ENCODE measurements at regions not wholly inside any gene's neighbourhood (a gene's known extent, or its start where the extent isn't known, plus 50 kb on each side); places are given as distances from the start of the nearest gene placed in this dataset.

DNA sequence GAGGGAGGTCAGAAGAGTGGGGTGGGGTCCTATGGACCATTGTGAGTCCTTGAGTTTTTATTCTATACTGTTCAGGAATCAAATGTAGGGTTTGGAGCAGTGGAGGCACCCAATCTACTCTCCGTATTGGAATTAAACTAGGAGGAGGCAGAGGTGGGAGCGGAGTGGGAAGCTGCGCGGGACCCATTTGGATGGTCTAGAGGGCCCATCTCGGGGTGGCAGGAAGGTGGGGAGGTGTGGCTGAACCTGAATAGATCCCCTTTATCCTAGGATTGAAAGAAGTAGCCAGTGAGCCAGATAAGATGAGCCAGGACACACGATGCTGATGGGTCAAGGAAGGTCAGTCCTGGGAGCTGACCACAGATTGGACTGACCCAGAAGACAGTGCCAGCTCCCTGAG is 325.8 kb downstream of the AJAP1 start:
- DNase-seq: no peak

DNA sequence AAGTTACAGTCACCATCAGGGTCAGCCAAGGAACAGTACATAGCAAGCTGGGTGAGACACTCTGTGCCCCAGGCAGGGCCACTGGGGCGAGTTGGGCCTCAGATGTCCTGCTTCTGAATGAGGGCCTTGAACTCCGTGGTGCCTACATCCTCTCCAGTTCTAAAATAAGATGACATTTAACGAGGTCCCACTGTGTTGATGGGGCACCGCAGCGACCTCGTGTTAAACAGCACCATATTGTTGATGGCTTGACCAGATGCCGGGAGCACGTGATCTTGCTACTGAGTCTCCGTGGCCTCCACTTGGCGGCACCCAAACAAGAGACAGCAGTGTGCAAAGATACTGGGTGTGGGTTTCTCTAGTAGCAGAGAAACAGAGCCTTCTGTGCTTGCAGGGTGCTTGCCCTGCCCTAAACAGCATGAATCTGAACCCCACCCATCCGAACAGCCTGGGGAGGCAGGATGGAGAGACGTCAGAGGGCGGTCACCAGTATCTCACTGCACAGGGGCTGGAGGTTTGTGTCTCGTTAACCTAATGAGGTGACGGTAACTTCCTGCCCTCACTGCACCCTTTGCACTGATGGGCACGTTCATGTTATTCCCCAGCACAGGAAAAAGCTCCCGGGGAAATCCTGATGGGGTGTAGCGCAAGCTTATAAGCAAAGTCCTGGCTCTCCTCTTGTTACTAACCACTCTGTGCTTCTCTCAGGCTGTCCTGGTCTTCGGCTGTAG is 324.4 kb downstream of the AJAP1 start:
- DNase-seq: peak; percentile 31

- no peak for DNase-seq
These were observed 323.3 kb downstream of the AJAP1 start for GRCh38 chr1:4977701-4978100.

DNA sequence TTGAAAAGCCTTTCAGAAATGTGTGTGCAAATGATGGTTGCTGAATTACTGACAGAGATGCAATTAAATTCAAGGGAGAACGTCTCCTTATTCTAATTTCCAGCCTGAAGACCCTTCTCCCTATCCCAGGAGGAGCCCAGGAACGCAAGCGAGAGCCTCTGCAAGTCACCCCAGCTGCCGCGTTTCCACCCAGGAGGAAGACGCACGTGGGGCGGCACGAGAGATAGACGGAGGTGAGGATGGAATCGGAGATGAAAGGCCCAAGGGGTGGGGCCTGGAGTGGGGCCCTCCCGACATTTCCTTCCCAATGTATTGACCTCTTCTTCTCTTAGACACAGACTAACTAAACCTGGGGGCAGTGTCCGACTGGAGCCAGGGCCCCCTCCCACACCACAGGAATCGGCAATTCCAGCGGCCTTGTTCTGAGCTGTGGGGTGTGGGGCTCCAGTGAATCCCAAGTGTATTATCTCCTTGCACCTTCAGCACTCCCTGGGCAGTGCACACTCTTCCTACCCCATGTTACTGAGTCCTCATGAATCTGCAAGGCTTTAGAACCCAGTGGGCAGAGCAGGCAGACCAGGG is 322.5 kb downstream of the AJAP1 start:
- no peak for DNase-seq

GRCh38 chr1:4975856-4976255 is 321.4 kb downstream of the AJAP1 start:
- no peak for DNase-seq

GRCh38 chr1:4974981-4975685 is 320.7 kb downstream of the AJAP1 start:
- DNase-seq: no peak

DNA sequence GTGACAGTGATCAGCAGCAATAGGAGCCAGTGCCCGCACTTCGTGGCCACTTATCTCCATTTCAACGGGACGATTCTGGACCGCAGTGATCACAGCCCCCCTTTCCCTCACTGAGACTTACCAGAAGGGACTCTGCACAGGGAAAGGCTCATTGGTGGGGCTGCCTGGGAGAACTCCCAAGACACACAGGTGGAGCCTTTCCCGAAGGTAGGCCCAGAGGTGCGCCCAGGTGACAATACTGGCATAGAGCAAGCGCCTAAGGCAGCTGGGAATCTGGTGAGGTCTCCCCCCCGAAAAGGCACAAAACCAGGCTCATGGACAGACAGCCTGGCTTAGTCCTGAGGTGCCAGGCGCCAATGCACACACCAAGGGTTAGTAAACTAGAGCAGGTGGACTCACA is 318.9 kb downstream of the AJAP1 start:
- no peak for DNase-seq

- DNase-seq: no peak
These were observed 318.4 kb downstream of the AJAP1 start for GRCh38 chr1:4972761-4973320.

- no peak for DNase-seq
These were observed 317.3 kb downstream of the AJAP1 start for GRCh38 chr1:4971666-4972065.

DNA sequence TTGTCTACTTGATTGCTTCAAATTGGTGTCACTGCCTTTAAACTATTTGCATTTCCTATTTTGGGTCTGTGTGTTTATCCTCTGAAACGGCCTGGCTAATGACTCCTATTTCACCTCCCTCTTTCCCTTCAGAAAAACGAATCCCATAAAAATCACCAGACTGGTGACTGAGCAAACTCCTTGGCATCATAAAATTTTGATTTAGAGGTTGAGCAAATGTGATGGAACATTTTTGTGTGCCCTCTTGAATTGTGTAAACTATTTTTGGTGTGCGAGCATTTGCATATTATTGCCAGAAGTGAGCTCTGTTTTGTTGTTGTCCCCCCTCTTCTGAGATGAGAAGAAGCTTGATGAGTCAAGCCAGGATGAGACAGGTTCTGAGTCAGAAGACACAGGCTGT is 316.1 kb downstream of the AJAP1 start:
- DNase-seq: no peak

DNA sequence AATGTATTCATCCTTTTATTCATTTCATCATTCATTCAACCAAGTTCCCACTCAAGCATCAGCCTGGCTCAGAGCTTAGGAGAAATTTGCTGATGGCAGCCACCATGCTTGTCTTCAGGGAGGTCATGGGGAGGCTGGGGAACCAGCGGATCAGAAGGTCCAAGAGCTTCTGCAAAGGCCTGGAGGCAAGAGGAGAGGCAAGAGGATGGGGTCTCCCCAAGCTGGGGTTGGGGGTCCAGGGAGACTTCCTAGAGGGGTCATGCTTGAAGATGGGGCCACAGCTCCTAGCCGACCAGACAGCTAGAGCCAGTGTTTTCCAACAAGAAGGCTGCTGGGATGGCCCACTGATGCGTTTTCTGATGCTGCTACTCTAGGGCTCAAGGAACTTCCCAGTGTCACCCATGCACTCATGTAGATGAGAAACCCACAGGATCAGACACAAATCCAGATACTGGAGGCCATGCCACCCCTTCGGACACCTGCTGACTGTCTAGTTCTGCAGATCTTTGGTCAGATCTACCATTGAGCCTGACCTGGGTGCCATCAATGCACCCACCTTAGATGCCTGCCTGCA is 315.2 kb downstream of the AJAP1 start:
- DNase-seq: no peak

DNA sequence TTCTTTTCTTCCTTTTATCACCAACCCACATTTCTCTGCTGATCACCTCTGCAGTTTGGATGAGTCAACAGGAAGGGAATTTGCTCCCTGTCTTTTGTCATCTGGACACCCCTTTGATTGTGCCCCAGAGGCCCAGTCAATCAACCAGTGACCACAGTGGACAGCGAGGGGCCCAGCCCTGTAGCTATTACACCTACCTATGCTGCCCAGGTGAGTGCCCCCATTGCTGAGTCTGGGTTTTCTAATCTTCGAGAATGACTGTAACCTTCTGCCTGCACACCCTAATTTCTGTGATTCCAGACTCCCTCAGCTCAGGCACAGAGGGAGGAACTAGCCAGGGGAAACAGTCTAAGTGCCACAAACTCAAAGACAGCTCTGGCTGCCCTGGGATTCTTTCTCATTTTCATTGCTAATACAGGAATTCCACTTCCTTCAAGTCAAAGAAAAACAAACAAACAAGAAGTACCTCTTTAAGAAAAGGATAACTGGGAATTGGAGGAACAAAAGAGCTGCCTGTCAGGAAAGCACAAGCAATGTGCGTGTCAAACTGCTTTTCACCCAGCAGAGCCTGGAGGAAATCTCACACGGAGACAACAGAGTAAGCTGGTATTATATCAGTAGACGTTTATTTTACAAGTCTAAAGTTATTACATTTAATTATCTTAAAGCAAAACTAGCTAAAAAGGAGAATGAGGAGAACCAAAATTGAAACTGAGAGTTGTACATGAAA is 311.1 kb downstream of the AJAP1 start:
- no peak for DNase-seq

GRCh38 chr1:4964634-4965345 is 310.4 kb downstream of the AJAP1 start:
- no peak for DNase-seq

GRCh38 chr1:4963251-4963650 is 308.8 kb downstream of the AJAP1 start:
- DNase-seq: no peak

DNA sequence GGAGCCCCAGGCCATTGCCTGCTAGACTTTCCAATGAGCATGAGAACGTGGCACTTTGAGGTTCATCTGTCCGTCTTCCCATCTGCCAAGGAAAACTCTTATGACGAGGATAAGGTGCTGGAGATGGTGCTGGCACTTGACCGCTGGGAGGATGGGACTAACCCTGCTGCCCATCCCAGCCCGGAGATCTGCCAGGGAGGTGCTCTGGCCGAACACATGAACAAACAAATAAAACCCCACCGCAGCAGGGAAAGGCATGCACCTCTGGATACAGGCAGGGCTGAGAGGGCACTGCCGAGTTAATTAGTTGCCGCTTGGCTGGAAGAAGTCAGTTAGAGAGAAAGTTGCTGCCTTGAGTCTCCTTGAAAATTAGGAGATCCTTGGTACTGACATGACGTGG is 308.4 kb downstream of the AJAP1 start:
- DNase-seq: no peak

DNA sequence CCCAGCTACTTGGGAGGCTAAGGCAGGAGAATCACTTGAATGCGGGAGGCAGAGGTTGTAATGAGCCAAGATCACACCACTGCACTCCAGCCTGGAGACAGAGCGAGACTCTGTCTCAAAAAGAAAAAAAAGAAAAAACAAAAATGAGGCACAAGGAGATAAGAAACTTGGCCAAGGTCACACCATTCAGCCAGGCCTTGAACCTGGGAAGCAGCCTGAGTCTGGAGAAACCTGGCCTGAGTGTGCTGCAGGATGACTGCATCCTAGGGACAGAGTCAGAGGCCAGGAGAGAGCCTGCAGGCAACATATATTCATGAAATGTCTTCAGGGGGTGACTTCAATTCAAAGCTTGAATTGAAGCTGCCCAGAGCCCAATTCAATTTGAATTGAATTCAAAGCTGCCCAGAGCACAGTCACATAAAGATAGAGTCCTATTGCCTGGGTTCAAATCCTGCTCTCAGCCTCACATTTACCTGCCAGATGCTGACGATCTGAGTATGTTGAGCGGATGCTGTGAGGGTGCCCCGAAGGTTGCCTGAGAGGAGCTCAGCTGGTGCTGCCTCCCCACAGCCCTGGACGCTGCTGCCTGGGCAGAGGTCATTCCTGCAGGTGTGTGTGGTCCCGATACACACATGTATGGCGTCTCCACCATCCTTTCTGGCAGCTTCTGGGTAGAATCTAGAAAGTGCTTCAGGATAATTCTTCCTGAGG is 307.7 kb downstream of the AJAP1 start:
- DNase-seq: no peak

DNA sequence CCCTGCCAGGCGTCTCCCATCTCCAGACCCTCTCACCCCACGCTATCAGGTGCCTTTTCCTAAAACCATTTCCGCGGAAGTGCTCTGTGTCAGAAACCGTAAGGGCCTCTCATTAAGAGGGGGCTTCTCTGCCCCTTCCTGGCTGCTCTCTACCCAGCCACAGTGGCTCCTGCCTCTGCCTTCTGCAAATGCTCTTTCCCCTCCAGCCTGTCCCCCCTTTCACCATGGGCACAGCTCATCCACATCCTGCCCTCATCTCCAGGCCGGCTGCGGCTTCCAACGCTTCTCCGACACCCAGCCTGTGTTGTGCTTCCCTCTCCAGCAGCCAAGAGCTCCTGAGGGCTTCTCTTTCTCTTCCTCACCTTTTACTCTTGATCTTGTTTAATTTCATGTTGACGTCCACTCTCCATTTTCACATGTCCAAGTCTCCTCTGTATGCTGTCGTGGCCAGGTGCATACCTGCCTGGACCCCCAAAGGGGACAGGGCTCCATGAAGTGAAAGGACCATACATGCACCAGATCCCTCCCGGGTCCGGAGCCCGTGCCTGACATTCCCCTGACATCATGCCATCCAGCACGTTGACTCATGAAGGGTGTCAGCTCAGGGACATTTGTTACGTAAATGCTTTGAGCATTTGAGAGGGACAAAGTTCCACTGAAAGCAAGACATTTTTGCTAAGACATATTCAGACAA is 306.5 kb downstream of the AJAP1 start:
- DNase-seq: no peak

DNA sequence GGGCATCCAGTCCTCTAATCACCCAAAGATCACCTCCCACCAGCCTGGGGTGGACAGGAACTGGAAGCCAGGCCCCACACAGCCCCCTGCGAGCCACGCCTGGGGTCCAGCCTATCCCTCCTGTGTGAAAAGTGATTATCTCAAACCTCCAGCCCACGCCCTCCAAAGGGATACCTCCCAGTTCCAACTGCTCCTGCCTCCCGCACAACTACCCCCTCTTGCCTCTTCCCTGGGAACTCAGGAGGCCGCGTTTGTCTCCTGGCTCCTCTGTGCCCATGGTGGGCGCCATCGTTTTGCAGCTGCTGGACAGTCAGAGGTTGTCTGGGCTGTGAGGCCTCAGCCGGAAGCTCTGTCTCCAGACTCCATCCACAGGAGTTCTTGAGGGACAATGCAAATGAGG is 305.9 kb downstream of the AJAP1 start:
- DNase-seq: no peak

GRCh38 chr1:4959216-4959615 is 304.8 kb downstream of the AJAP1 start:
- no peak for DNase-seq

DNA sequence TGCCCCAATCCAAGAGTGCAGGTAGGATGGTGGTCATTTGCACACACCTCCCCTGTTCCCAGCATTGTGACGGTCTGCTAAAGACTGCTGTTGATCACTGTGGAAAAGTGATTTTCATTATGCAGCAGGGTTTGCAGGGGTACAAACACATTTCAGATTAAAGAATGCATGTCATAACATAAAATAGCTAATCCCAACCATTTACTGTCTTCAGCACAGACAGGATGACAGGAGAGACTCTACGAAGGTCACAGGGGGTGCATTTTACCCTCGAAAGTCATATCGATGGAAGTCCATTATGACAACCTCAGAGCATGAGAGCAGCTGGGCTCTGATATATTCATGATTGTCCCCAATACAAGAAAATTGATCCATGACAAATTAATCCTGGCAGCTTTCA is 302.6 kb downstream of the AJAP1 start:
- DNase-seq: no peak

All from skin of body (tissue), 1 donor.